Aorta (tissue), 5 donors: ENCODE measurements at regions not wholly inside any gene's neighbourhood (a gene's known extent, or its start where the extent isn't known, plus 50 kb on each side); places are given as distances from the start of the nearest gene placed in this dataset.

ENCODE experiments used
- ATAC-seq: fragments of 200-7000 bp; cut with Tn5 transposase; one replicate; pipeline ENCODE4 v1.9.1; 2022; ENCODE audit warnings: moderate library complexity; ENCODE audit not compliant: low FRiP score
- DNase-seq, 2 donors: peaks; one replicate each; pipeline ENCODE4 v3.0.0-alpha.2; 2020
- H3K27ac ChIP-seq, 2 donors: one replicate each; pipeline ENCODE4 v1.5.1; 2013; ENCODE audit warnings: low read length in 2 of 2, mild to moderate bottlenecking in 2 of 2, moderate library complexity in 2 of 2, control low read depth in 1 of 2, inconsistent platforms in 1 of 2, low read depth in 1 of 2
- H3K27me3 ChIP-seq, 2 donors: one replicate each; pipeline ENCODE4 v1.6.1; 2013; ENCODE audit warnings: control low read depth in 1 of 2, low read length in 1 of 2, mild to moderate bottlenecking in 1 of 2, moderate library complexity in 1 of 2; ENCODE audit not compliant: insufficient read depth in 2 of 2, control insufficient read depth in 1 of 2
- H3K36me3 ChIP-seq, 2 donors: one replicate each; pipeline ENCODE4 v1.6.1; 2013; ENCODE audit warnings: control low read depth in 1 of 2, low read length in 1 of 2, mild to moderate bottlenecking in 1 of 2; ENCODE audit not compliant: insufficient read depth in 2 of 2, control insufficient read depth in 1 of 2
- H3K4me1 ChIP-seq, 2 donors: one replicate each; pipeline ENCODE4 v1.6.1; 2013; ENCODE audit warnings: low read length in 2 of 2, control low read depth in 1 of 2, mild to moderate bottlenecking in 1 of 2, moderate library complexity in 1 of 2; ENCODE audit not compliant: insufficient read depth in 2 of 2, control insufficient read depth in 1 of 2
- H3K4me3 ChIP-seq, 2 donors: one replicate each; pipeline ENCODE4 v1.5.1; 2013; ENCODE audit warnings: low read length in 2 of 2, control low read depth in 1 of 2, mild to moderate bottlenecking in 1 of 2
- H3K9me3 ChIP-seq: one replicate; pipeline ENCODE4 v1.6.1; 2013; ENCODE audit warnings: mild to moderate bottlenecking, low read length; ENCODE audit not compliant: control insufficient read depth
- WGBS, 2 donors: extraction: QIAGEN DNeasy Blood & Tissue Kit; methylation state at CpG; one replicate each; pipeline ENCODE4 v1.1.7; 2013; 5-methylcytosine and 5-hydroxymethylcytosine counted together
- intact Hi-C, 2 donors: fragments of 100-400 bp; cut with DNase I; formaldehyde crosslinking; loops; one replicate each; pipeline versions ENCODE4 v1.14.2 to v1.15.0; 2022
- donor health status: healthy with polysubstance abuse.
- donor health status: Bipolar disorder and iron deficiency.
- donor health status: DM: no; HTN: no; CAD: no.
- donor health status: DM: no; HTN: no; CAD: no.
- donor health status: DM: yes; HTN: yes; CAD: no.

DNA sequence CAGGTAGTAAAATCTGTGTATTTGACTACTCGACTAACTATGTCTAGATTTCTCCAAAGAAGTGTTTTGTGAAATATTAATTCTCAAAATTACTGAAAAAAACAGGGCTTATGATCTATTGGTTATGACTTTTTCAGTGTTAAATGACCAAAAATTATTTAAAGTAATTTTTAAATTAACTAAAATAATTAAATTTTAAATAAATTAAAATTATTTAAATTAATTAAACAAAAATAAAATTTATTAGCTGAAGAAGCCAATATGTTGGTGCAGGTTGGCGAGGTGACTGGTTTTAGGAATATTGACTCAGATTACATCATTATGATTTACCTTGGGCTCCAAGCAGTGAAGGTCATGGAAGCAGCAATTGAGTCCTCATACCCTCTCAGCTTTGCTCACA is 483.2 kb downstream of the PTPRC start:
- WGBS, 2 donors = 76 to 85% methylated on average over 2 of the region's 2 CpGs
- ATAC-seq (no peak), DNase-seq (no peak)
- Histone ChIP-seq H3K9me3 (no peaks in the 10 kb centered on the region), H3K4me1 (no peaks in the 10 kb centered on the region), H3K36me3 (no peaks in the 10 kb centered on the region), H3K27ac (no peak overlapping the region), H3K4me3 (no peak overlapping the region), H3K27me3 (no peaks in the 10 kb centered on the region)
- intact Hi-C loops = no loop called here

DNA sequence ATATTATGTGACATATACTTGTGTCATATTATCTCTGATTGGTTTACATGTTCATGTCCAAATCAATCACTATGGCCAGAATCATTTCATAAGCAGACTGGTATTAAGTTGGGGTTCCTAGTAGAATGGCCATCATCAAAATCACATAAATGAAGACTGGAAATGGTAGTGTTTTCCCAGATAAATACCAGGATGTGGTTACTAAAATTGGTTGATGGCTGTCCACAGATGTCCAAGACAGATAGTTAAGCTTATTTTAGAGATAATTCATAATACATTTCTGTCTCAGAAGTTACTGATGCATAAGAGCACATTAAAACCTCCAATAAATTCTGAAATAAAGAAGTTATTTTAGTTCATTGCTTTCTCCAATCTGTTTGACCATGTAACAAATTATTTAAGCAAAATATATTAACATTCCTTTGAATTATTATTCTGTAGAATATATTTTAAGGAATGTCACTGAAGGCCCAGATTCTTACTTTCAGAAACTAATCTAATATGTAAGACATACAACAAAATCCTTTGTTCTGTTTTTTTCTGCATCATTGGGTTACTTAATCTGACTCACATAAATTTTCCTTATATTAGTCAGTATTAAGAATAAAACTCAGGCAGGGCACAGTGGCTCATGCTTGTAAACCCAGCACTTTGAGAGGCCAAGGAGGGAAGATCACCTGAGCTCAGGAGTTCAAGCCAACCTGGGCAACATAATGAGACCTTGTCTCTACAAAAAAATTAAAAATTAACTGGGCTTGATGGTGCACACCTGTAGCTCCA is 483.9 kb downstream of the PTPRC start:
- Histone ChIP-seq H3K36me3 (no peaks in the 10 kb centered on the region), H3K27me3 (no peaks in the 10 kb centered on the region), H3K9me3 (no peaks in the 10 kb centered on the region), H3K27ac (no peak overlapping the region), H3K4me1 (no peaks in the 10 kb centered on the region), H3K4me3 (no peak overlapping the region)
- no peak for DNase-seq
- no peak for ATAC-seq
- intact Hi-C loops = no loop called here

- no peak overlapping the region for H3K4me3 ChIP-seq
- no peaks in the 10 kb centered on the region for H3K36me3 ChIP-seq
- no peak overlapping the region for H3K27ac ChIP-seq
- H3K27me3 ChIP-seq = no peaks in the 10 kb centered on the region
- no peaks in the 10 kb centered on the region for H3K4me1 ChIP-seq
- DNase-seq (no peak), ATAC-seq (no peak)
- WGBS, 2 donors = 91 to 92% methylated on average over 4 of the region's 4 CpGs
- no peaks in the 10 kb centered on the region for H3K9me3 ChIP-seq
- intact Hi-C loops = no loop called here
Measured at GRCh38 chr1:199123615-199124014, 484.8 kb downstream of the PTPRC start.

DNA sequence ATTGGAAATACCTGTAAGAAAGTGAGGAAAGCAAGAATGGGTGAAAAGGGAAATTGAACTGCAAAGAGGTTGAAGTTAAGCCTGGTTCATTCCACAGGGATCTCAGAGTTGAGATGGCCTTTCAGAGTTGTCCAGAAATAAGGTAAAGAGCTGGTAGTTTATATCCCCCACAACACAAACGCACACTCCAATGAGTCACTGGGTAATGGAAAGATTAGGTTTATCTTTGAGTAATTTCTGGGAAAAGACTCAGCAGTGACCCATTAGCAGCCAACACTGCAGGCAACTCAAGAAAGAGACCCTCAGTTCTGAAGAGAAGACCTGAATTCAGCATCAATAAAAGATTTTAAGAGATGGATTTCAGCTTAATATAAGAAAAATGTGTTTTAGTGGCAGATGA is 485.5 kb downstream of the PTPRC start:
- no peak overlapping the region for H3K4me3 ChIP-seq
- WGBS, 2 donors = 27 to 34% methylated on average over 1 of the region's 1 CpG
- H3K36me3 ChIP-seq = no peaks in the 10 kb centered on the region
- H3K27ac ChIP-seq = no peak overlapping the region
- DNase-seq = no peak
- no peaks in the 10 kb centered on the region for H3K9me3 ChIP-seq
- intact Hi-C loops = no loop called here
- no peaks in the 10 kb centered on the region for H3K4me1 ChIP-seq
- no peaks in the 10 kb centered on the region for H3K27me3 ChIP-seq
- ATAC-seq = no peak

DNA sequence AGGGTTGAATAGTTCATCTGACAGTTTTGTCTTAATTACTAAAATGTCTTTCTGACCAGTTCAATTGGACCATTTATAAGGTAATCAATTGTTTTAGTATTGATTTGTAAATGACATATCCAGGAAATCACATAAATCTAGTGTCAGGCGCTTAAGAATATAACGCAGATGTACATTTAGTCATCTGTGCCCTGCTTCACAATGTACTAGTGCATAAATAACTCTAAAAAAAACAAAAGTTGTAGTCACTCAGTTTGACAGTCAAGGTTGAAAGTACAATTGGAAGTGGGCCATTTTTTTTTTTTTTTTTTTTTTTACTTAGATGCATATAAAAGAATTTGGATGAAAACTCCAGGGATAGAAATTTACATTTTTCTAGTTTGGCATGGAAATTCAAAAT is 490.4 kb downstream of the PTPRC start:
- Histone ChIP-seq H3K27ac (no peak overlapping the region), H3K4me1 (no peaks in the 10 kb centered on the region), H3K4me3 (no peak overlapping the region), H3K27me3 (no peaks in the 10 kb centered on the region), H3K36me3 (no peaks in the 10 kb centered on the region), H3K9me3 (no peaks in the 10 kb centered on the region)
- no peak for ATAC-seq
- intact Hi-C loops = no loop called here
- no peak for DNase-seq
- WGBS, 2 donors = 24 to 34% methylated on average over 2 of the region's 2 CpGs

DNA sequence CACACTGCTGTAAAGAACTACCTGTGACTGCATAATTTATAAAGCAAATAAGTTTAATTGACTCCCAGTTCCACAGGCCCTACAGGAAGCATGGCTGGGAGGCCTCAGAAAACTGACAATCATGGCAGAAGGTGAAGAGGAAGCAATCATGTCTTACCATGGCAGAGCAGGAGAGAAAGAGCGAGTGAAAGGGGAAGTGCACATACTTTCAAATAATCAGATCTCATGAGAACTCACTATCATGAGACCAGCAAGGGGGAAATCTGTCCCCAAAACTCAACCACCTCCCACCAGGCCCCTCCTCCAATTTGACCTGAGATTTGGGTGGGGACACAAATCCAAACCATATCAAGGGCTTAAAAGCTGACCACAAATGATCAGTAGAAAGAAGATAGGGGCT is 493.2 kb downstream of the PTPRC start:
- H3K27me3 ChIP-seq = no peaks in the 10 kb centered on the region
- ATAC-seq (no peak), DNase-seq (no peak)
- intact Hi-C loops = no loop called here
- H3K4me3 ChIP-seq = no peak overlapping the region
- 95 to 100% methylated on average over 1 of the region's 1 CpG for WGBS, 2 donors
- H3K27ac ChIP-seq = no peak overlapping the region
- no peaks in the 10 kb centered on the region for H3K36me3 ChIP-seq
- H3K4me1 ChIP-seq = no peaks in the 10 kb centered on the region
- no peaks in the 10 kb centered on the region for H3K9me3 ChIP-seq

- no peak for DNase-seq
- no peaks in the 10 kb centered on the region for H3K36me3 ChIP-seq
- no peak overlapping the region for H3K4me3 ChIP-seq
- ATAC-seq = no peak
- no peaks in the 10 kb centered on the region for H3K27me3 ChIP-seq
- 66 to 74% methylated on average over 4 of the region's 4 CpGs for WGBS, 2 donors
- H3K27ac ChIP-seq = no peak overlapping the region
- intact Hi-C loops = no loop called here
- H3K4me1 ChIP-seq = no peaks in the 10 kb centered on the region
- H3K9me3 ChIP-seq = no peaks in the 10 kb centered on the region
Measured at GRCh38 chr1:199135901-199136300, 497.1 kb downstream of the PTPRC start.

DNA sequence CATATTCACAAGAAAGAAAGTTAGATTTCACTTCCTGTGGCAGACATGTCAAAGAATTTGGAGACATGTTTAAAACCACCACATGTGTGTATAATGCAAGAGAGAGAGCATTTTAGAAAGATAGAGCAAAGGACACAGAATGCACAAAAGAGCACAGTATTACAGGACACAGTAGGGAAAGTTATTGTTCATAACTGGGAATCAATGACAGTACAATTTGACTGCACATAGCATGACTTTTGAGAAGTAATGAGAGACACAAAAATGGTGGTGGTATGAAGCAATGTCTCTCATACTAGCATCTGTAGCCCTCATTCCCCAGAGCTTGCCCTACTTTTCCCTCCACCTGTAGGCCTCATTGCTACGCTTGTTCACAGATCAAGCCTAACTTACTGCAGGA is 499.2 kb downstream of the PTPRC start:
- WGBS, 2 donors = 99 to 100% methylated on average over 1 of the region's 1 CpG
- Histone ChIP-seq H3K4me3 (no peak overlapping the region), H3K36me3 (no peaks in the 10 kb centered on the region), H3K9me3 (no peaks in the 10 kb centered on the region), H3K27me3 (no peaks in the 10 kb centered on the region), H3K4me1 (no peaks in the 10 kb centered on the region), H3K27ac (no peak overlapping the region)
- DNase-seq (no peak), ATAC-seq (no peak)
- intact Hi-C loops = no loop called here

- intact Hi-C loops = no loop called here
- H3K27me3 ChIP-seq = no peaks in the 10 kb centered on the region
- DNase-seq (no peak), ATAC-seq (no peak)
- H3K27ac ChIP-seq = no peak overlapping the region
- H3K4me1 ChIP-seq = no peaks in the 10 kb centered on the region
- no peaks in the 10 kb centered on the region for H3K36me3 ChIP-seq
- no peaks in the 10 kb centered on the region for H3K9me3 ChIP-seq
- no peak overlapping the region for H3K4me3 ChIP-seq
- 95 to 96% methylated on average over 2 of the region's 2 CpGs for WGBS, 2 donors
Measured at GRCh38 chr1:199149591-199149990, 510.8 kb downstream of the PTPRC start.
